ENCODE measurements at regions not wholly inside any gene's neighbourhood (a gene's known extent, or its start where the extent isn't known, plus 50 kb on each side); places are given as distances from the start of the nearest gene placed in this dataset.

- Histone ChIP-seq H3K79me2 (ENCODE audit: control insufficient read depth, insufficient read depth, low read length) (no peaks in the 10 kb centered on the region), H3K36me3 (ENCODE audit: control insufficient read depth in 2 of 2, extremely low read depth in 1 of 2, insufficient read depth in 2 of 2, low read length in 2 of 2) (no peaks in the 10 kb centered on the region), H3K27me3 (ENCODE audit: control insufficient read depth in 2 of 2, insufficient read depth in 2 of 2, low read length in 2 of 2) (no peaks in the 10 kb centered on the region), H3K9ac (replicated peaks; ENCODE audit: extremely low read depth, insufficient read depth, low read length) (no peak overlapping the region), H4K20me1 (replicated peaks; ENCODE audit: control insufficient read depth, extremely low read depth, insufficient read depth, low read length) (no peaks in the 10 kb centered on the region), H3K9me1 (replicated peaks; ENCODE audit: control insufficient read depth, extremely low read depth, insufficient read depth, low read length) (no peaks in the 10 kb centered on the region), H3K27ac (ENCODE audit: insufficient read depth, low read depth, low read length) (no peak overlapping the region), H3K9me3 (replicated peaks; ENCODE audit: control insufficient read depth, insufficient read depth, low read length) (no peaks in the 10 kb centered on the region), H3K4me2 (ENCODE audit: insufficient read depth, low read length) (no peak overlapping the region), H3K4me1 (ENCODE audit: control insufficient read depth, extremely low read depth, insufficient read depth, low read length) (no peaks in the 10 kb centered on the region), H3K4me3 (replicated peaks in 1 of 3; ENCODE audit: insufficient read depth in 1 of 3, low read depth in 1 of 3, low read length in 3 of 3) (no peak overlapping the region), H2AFZ (ENCODE audit: low read depth, low read length) (no peak overlapping the region)
- FAIRE-seq: no peak
- DNase-seq (ENCODE audit: low read depth, low spot score): no peak
- BruUV-seq (replicated peaks): no TSS peak
- ChIA-PET CTCF (no interaction called here), POLR2A (no interaction called here)
- dilution Hi-C loops (cut with MboI; ENCODE audit: extremely low pct_ligation_motif_present, low sequenced_read_pairs): no loop called here
- intact Hi-C loops (cut with micrococcal nuclease): no loop called here
- no peak for TF ChIP-seq FOS (IDR thresholded peaks at IDR 0.05; ENCODE audit: borderline replicate concordance, insufficient read depth, low read length)
- TF ChIP-seq JUN (IDR thresholded peaks at IDR 0.05; ENCODE audit: borderline replicate concordance, insufficient read depth, insufficient read length, low read depth): no peak
- TF ChIP-seq CTCF (IDR thresholded peaks at IDR 0.05; ENCODE audit: extremely low read depth in 1 of 2, insufficient read depth in 1 of 2, low read depth in 1 of 2, low read length in 2 of 2): no peak
Observed at GRCh38 chr5:126053630-126054029, 369.6 kb upstream of the GRAMD2B start.

DNA sequence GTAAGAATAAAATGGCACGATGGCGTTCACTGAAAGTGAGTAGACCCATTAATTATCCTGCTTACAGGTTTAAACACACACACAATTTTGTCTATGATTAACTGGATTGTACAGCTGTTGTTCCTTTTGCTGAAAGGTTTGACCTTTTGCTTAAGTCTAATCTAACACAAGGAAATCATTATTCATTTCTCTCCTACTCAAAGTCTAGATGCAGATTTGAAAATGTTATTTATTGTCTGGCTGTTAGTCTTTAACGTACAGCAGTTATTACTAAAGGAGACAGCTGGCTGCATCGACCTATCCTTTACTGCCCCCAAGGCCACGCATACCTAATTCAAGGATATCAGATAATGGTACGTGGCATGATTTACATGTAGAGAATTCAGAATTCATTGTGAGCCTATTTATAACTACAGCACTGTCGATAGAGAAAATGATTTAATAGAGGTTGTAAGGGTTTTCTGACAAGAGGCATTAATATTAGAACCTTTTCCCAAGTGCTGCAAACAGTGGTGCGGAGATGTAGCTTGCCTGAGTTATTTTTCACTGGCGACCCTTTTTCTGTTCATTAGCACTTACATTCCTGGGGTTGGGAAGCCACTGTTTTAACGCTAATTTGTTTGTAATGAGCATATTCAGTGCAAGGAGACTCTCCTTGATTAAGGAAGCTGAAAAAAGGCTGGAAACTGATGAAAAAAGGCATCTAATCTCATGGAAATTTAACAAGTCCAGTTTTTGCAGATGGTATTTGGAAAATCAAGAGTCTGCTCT lies 368.4 kb upstream of the GRAMD2B start:
- Histone ChIP-seq H3K27me3 (ENCODE audit: control insufficient read depth in 2 of 2, insufficient read depth in 2 of 2, low read length in 2 of 2) (no peaks in the 10 kb centered on the region), H3K9me1 (replicated peaks; ENCODE audit: control insufficient read depth, extremely low read depth, insufficient read depth, low read length) (no peaks in the 10 kb centered on the region), H3K9me3 (replicated peaks; ENCODE audit: control insufficient read depth, insufficient read depth, low read length) (no peaks in the 10 kb centered on the region), H3K9ac (replicated peaks; ENCODE audit: extremely low read depth, insufficient read depth, low read length) (no peak overlapping the region), H3K4me3 (replicated peaks in 1 of 3; ENCODE audit: insufficient read depth in 1 of 3, low read depth in 1 of 3, low read length in 3 of 3) (no peak overlapping the region), H4K20me1 (replicated peaks; ENCODE audit: control insufficient read depth, extremely low read depth, insufficient read depth, low read length) (no peaks in the 10 kb centered on the region), H3K4me1 (ENCODE audit: control insufficient read depth, extremely low read depth, insufficient read depth, low read length) (no peaks in the 10 kb centered on the region), H3K27ac (ENCODE audit: insufficient read depth, low read depth, low read length) (no peak overlapping the region), H3K79me2 (ENCODE audit: control insufficient read depth, insufficient read depth, low read length) (no peaks in the 10 kb centered on the region), H3K36me3 (ENCODE audit: control insufficient read depth in 2 of 2, extremely low read depth in 1 of 2, insufficient read depth in 2 of 2, low read length in 2 of 2) (no peaks in the 10 kb centered on the region), H3K4me2 (ENCODE audit: insufficient read depth, low read length) (no peak overlapping the region), H2AFZ (ENCODE audit: low read depth, low read length) (no peak overlapping the region)
- DNase-seq (ENCODE audit: low read depth, low spot score) (no peak), FAIRE-seq (peak; percentile 38)
- TF ChIP-seq FOS (IDR thresholded peaks at IDR 0.05; ENCODE audit: borderline replicate concordance, insufficient read depth, low read length): no peak
- TF ChIP-seq GATA2 (IDR thresholded peaks at IDR 0.05; ENCODE audit: insufficient read depth, insufficient read length, low read depth, low read length): no peak
- ChIA-PET CTCF (no interaction called here), POLR2A (no interaction called here)
- intact Hi-C loops (cut with micrococcal nuclease): no loop called here
- BruUV-seq (replicated peaks): no TSS peak
- dilution Hi-C loops (cut with MboI; ENCODE audit: extremely low pct_ligation_motif_present, low sequenced_read_pairs): no loop called here

Data from endothelial cell of umbilical vein (primary cell).